A549 (cell line): ENCODE measurements at regions not wholly inside any gene's neighbourhood (a gene's known extent, or its start where the extent isn't known, plus 50 kb on each side); places are given as distances from the start of the nearest gene placed in this dataset.

Source experiments
- ATAC-seq, 2 experiments: fragments of 200-7000 bp in 1 of 2; fragments of >200 bp in 1 of 2; cut with Nextera tagmentation in 1 of 2; cut with Tn5 transposase in 1 of 2; 3 replicates each; pipeline versions ENCODE4 v1.8.0 to v1.9.1; 2018 to 2020; ENCODE audit warnings: mild to moderate bottlenecking in 1 of 2, moderate library complexity in 1 of 2
- CTCF ChIA-PET: fragments of 300-600 bp; sonication (Branson Sonifier 250); formaldehyde crosslinking; extraction: SDS; loops from one replicate; lab custom pipeline; 2021; ENCODE audit warnings: antibody characterized with exemption, inconsistent platforms; lab: Yijun Ruan, JAX
- POLR2A ChIA-PET: fragments of 350-600 bp; formaldehyde crosslinking; extraction: SDS; loops from one replicate; lab custom pipeline; 2021; ENCODE audit warnings: antibody characterized with exemption, inconsistent platforms; lab: Yijun Ruan, JAX
- DNase-seq, 2 experiments: peaks; one replicate each; pipeline versions ENCODE4 v3.0.0 to v3.0.0-alpha.2; 2011 to 2016; ENCODE audit warnings: low read depth in 1 of 2, low spot score in 1 of 2
- FAIRE-seq: peaks from 2 replicates; lab custom pipeline; 2011; peaks lifted over from hg19 to GRCh38; lab: Jason Lieb, UNC
- H3K27ac ChIP-seq, 2 experiments: fragments of >200 bp; sonication (Bioruptor Twin); formaldehyde crosslinking; 3 replicates each; pipeline ENCODE4 v1.5.1; 2016 to 2017
- H3K4me1 ChIP-seq: fragments of >200 bp; sonication (Bioruptor Twin); formaldehyde crosslinking; 3 replicates; pipeline ENCODE4 v1.6.1; 2016
- H3K4me2 ChIP-seq: fragments of >200 bp; sonication (Bioruptor Twin); formaldehyde crosslinking; 3 replicates; pipeline ENCODE4 v1.6.1; 2016
- H3K4me3 ChIP-seq: fragments of >200 bp; sonication (Bioruptor Twin); formaldehyde crosslinking; 3 replicates; pipeline ENCODE4 v1.5.1; 2016
- H3K9me3 ChIP-seq: fragments of >200 bp; sonication (Bioruptor Twin); formaldehyde crosslinking; 3 replicates; pipeline ENCODE4 v1.6.1; 2016
- CBX2 ChIP-seq: fragments of 200-600 bp; sonication (generic); IDR thresholded peaks from 2 replicates; pipeline ENCODE4 v1.6.1; 2016; ENCODE audit warnings: low read depth, mild to moderate bottlenecking, borderline replicate concordance
- CBX8 ChIP-seq: fragments of 200-600 bp; sonication (generic); IDR thresholded peaks from 2 replicates; pipeline ENCODE4 v1.6.1; 2016
- CEBPB ChIP-seq, 2 experiments: fragments of >200 bp in 1 of 2; sonication (Bioruptor Twin) in 1 of 2; formaldehyde crosslinking in 1 of 2; IDR thresholded peaks; 2 replicates each; pipeline ENCODE4 v1.6.1; 2012 to 2016
- FOSB ChIP-seq: fragments of 250-450 bp; sonication (Bioruptor Pico); IDR thresholded peaks from 2 replicates; pipeline ENCODE4 v1.5.0; 2020; ENCODE audit warnings: mild to moderate bottlenecking, moderate library complexity
- FOSL2 ChIP-seq, 2 experiments: fragments of 450-650 bp in 1 of 2; fragments of >200 bp in 1 of 2; sonication (Bioruptor Twin) in 1 of 2; formaldehyde crosslinking; IDR thresholded peaks; 2 replicates each; pipeline versions ENCODE4 v1.5.0 to v1.6.1; 2016 to 2020; ENCODE audit warnings: mild to moderate bottlenecking in 1 of 2, moderate library complexity in 1 of 2
- GATA3 ChIP-seq: IDR thresholded peaks from 2 replicates; pipeline ENCODE4 v1.6.1; 2012; ENCODE audit warnings: borderline replicate concordance
- HES2 ChIP-seq: fragments of >200 bp; sonication (Bioruptor Twin); formaldehyde crosslinking; IDR thresholded peaks from 2 replicates; pipeline ENCODE4 v1.6.1; 2016
- HOXA7 ChIP-seq: fragments of 250-450 bp; sonication (Bioruptor Pico); IDR thresholded peaks from 2 replicates; pipeline ENCODE4 v1.5.0; 2020; ENCODE audit warnings: mild to moderate bottlenecking, moderate library complexity
- JUN ChIP-seq, 2 experiments: fragments of >200 bp; sonication (Bioruptor Twin); formaldehyde crosslinking; IDR thresholded peaks; 2 replicates in 1 of 2; 3 replicates in 1 of 2; pipeline ENCODE4 v1.6.1; 2016 to 2017
- JUNB ChIP-seq: fragments of >200 bp; sonication (Bioruptor Twin); formaldehyde crosslinking; IDR thresholded peaks from 2 replicates; pipeline ENCODE4 v1.6.1; 2016
- KDM5A ChIP-seq: fragments of 200-600 bp; sonication (generic); IDR thresholded peaks from 2 replicates; pipeline ENCODE4 v1.6.1; 2016; ENCODE audit warnings: antibody characterized with exemption, mild to moderate bottlenecking
- NFE2L2 ChIP-seq: fragments of 150-350 bp; conservative IDR thresholded peaks from 2 replicates; pipeline ENCODE4 v1.6.1; 2014; ENCODE audit warnings: low read length
- NPAS2 ChIP-seq: fragments of 250-450 bp; sonication (Bioruptor Pico); IDR thresholded peaks from 2 replicates; pipeline ENCODE4 v1.8.0; 2022; ENCODE audit warnings: mild to moderate bottlenecking, moderate library complexity, borderline replicate concordance
- RAD21 ChIP-seq, 2 experiments: fragments of >200 bp in 1 of 2; sonication (Bioruptor Twin) in 1 of 2; formaldehyde crosslinking in 1 of 2; IDR thresholded peaks in 1 of 2; conservative IDR thresholded peaks in 1 of 2; 2 replicates in 1 of 2; 3 replicates in 1 of 2; pipeline ENCODE4 v1.6.1; 2012 to 2018; ENCODE audit warnings: inconsistent platforms in 1 of 2
- RCOR1 ChIP-seq: fragments of 150-350 bp; IDR thresholded peaks from 2 replicates; pipeline ENCODE4 v1.6.1; 2014; ENCODE audit warnings: antibody characterized with exemption, low read length, low read depth
- RFX5 ChIP-seq: fragments of 450-650 bp; IDR thresholded peaks from 2 replicates; pipeline ENCODE4 v1.7.1; 2014; ENCODE audit warnings: antibody characterized with exemption, mild to moderate bottlenecking, moderate library complexity
- SREBF2 ChIP-seq: fragments of 450-650 bp; IDR thresholded peaks from 2 replicates; pipeline ENCODE4 v1.6.1; 2014; ENCODE audit warnings: mild to moderate bottlenecking, moderate library complexity
- TFCP2L1 ChIP-seq: fragments of 250-450 bp; sonication (Bioruptor Pico); IDR thresholded peaks from 2 replicates; pipeline ENCODE4 v1.5.0; 2021; ENCODE audit warnings: mild to moderate bottlenecking
- ZC3H11A ChIP-seq: fragments of 450-650 bp; IDR thresholded peaks from 2 replicates; pipeline ENCODE4 v1.6.1; 2014; ENCODE audit warnings: antibody characterized with exemption, mild to moderate bottlenecking
- ZSCAN20 ChIP-seq: fragments of 250-450 bp; sonication (Bioruptor Pico); IDR thresholded peaks from 2 replicates; pipeline ENCODE4 v1.8.0; 2022; ENCODE audit warnings: mild to moderate bottlenecking, moderate library complexity
- WGBS: methylation state at CpG from one replicate; pipeline ENCODE4 v1.1.6; 2017; ENCODE audit errors: missing lambda C conversion rate; 5-methylcytosine and 5-hydroxymethylcytosine counted together
- TF ChIP-seq, protein P1 (sequence below): fragments of 150-350 bp; IDR thresholded peaks from 2 replicates; pipeline ENCODE4 v1.6.1; 2014; ENCODE audit warnings: low read depth, mild to moderate bottlenecking, low read length

- Histone ChIP-seq H3K9me3 (no peaks in the 10 kb centered on the region), H3K27ac (peak overlapping the region; percentile 10 to 62; a peak in 3 of 6 replicates), H3K4me3 (no peak overlapping the region)
- DNase-seq: no peak
- POLR2A ChIA-PET: no interaction called here
- 93% methylated on average over 10 of the region's 10 CpGs for WGBS
- TF ChIP-seq TFCP2L1 (CRISPR knock-in tag) (no peak), NFE2L2 (no peak)
- TF ChIP-seq, all 56 proteins: peak for 0
- Histone ChIP-seq H3K4me1 (peaks cover 42% of the 10 kb centered on the region), H3K4me2 (no peak overlapping the region)
- FAIRE-seq (no peak), ATAC-seq (no peak)
- CTCF ChIA-PET: no interaction called here
Observed at GRCh38 chr14:61125867-61126572, 145.0 kb downstream of the SLC38A6 start.

DNA sequence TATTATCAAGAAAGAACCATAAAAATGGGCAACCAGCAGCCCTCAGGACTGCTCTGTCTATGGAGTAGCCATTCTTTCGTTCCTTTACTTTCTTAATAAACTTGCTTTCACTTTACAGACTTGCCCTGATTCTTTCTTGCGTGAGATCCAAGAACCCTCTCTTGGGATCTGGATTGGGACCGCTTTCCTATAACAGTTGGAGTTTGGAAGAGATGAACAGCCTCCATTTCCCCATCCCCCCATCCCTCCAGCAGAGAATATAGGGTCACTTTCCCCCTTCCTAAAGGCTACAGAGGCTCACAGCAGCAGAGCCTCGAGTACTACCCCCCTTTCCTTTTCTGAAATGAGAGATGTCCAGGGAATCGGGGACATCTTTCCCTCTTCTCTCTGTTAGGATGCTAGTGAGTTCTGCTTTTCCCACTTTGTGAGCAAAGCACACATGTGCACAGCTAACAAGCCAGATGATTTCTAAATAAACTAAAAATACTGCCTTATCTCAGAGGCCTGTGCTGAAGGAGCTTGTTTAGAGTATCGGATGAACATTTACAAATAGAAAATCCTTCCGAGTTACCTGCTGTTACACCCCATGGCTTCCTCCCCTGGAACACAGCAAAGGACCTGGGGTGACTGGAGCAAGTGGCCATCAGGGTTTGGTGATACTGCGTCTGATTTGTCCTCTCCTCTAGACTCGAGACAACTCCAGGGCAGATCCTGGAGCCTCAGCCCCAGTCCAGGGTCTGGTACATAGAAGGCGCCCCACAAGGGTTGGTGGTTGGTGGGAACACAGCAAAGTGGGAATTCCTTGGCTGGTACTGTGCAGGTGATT, 144.2 kb downstream of the SLC38A6 start:
- TF ChIP-seq RFX5 (no peak), CEBPB (IDR thresholded peaks at IDR 0.05) (no peak), RCOR1 (no peak), CBX8 (no peak), CBX2 (no peak), RAD21 (conservative IDR thresholded peaks at IDR 0.05 in 1 of 2, IDR thresholded peaks at IDR 0.05 in 1 of 2) (no peak), SREBF2 (no peak), FOSB (CRISPR knock-in tag) (no peak), JUNB (no peak), HOXA7 (CRISPR knock-in tag) (no peak), HES2 (no peak), JUN (IDR thresholded peaks at IDR 0.05) (no peak), NPAS2 (no peak), ZSCAN20 (CRISPR knock-in tag) (no peak), ZC3H11A (no peak), KDM5A (no peak)
- TF ChIP-seq, protein P1, sequence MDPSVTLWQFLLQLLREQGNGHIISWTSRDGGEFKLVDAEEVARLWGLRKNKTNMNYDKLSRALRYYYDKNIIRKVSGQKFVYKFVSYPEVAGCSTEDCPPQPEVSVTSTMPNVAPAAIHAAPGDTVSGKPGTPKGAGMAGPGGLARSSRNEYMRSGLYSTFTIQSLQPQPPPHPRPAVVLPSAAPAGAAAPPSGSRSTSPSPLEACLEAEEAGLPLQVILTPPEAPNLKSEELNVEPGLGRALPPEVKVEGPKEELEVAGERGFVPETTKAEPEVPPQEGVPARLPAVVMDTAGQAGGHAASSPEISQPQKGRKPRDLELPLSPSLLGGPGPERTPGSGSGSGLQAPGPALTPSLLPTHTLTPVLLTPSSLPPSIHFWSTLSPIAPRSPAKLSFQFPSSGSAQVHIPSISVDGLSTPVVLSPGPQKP: no peak
- TF ChIP-seq, all 56 proteins: peak for 0
- Histone ChIP-seq H3K4me2 (no peak overlapping the region), H3K4me1 (peaks cover 50% of the 10 kb centered on the region), H3K27ac (peak overlapping the region; percentile 10 to 62; a peak in 3 of 6 replicates), H3K4me3 (no peak overlapping the region), H3K9me3 (no peaks in the 10 kb centered on the region)
- CTCF ChIA-PET: interaction anchor here (0.7 kb wide), 1 partner anchor 13 kb away, joined by 3 read pairs; no protein-coding TSS in a partner anchor
- WGBS: 78% methylated on average over 10 of the region's 10 CpGs
- DNase-seq (no peak), FAIRE-seq (no peak), ATAC-seq (no peak)
- POLR2A ChIA-PET: no interaction called here

DNA sequence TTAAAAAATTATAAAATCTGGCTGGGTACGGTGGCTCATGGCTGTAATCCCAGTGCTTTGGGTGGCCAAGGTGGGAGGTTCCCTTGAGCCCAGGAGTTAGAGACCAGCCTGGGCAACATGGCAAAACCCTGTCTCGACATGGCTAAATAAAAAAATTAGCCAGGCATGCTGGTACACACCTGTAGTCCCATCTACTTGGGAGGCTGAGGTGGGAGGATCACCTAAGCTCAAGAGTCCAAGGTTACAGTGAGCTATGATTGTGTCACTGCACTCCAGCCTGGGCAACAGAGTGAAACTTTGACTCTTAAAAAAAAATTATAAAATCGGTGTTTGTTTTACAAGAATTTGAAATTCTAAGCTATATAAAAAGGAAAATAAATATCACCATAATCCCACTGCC, 141.8 kb downstream of the SLC38A6 start:
- H3K27ac ChIP-seq: peak overlapping the region; percentile 84 to 88
- WGBS: 81% methylated on average over 3 of the region's 3 CpGs
- no peak overlapping the region for H3K4me2 ChIP-seq
- peaks cover 59% of the 10 kb centered on the region for H3K4me1 ChIP-seq
- ATAC-seq (no peak), DNase-seq (no peak), FAIRE-seq (no peak)
- no peak for TF ChIP-seq GATA3
- TF ChIP-seq FOSL2 (IDR thresholded peaks at IDR 0.05): no peak
- no peak for TF ChIP-seq FOSL2 (CRISPR knock-in tag; IDR thresholded peaks at IDR 0.05)
- no peak for TF ChIP-seq HES2
- CTCF ChIA-PET: no interaction called here
- no peak overlapping the region for H3K4me3 ChIP-seq
- no peaks in the 10 kb centered on the region for H3K9me3 ChIP-seq
- POLR2A ChIA-PET: no interaction called here
